Stomach (tissue), 4 donors: ENCODE measurements at regions not wholly inside any gene's neighbourhood (a gene's known extent, or its start where the extent isn't known, plus 50 kb on each side); places are given as distances from the start of the nearest gene placed in this dataset.

Experiments used
- POLR2A ChIP-seq, 4 donors: fragments of 450-650 bp; IDR thresholded peaks; one replicate each; pipeline ENCODE4 v1.6.1; 2016; ENCODE audit warnings: antibody characterized with exemption in 4 of 4, control low read depth in 2 of 4, mild to moderate bottlenecking in 1 of 4, moderate library complexity in 1 of 4
- TF ChIP-seq, protein P1 (sequence below), 7 experiments: fragments of 450-650 bp in 4 of 7; fragments of 200-600 bp in 3 of 7; sonication (generic) in 3 of 7; IDR thresholded peaks; one replicate each; pipeline ENCODE4 v1.5.1; 2016 to 2019; ENCODE audit warnings: antibody characterized with exemption in 7 of 7, control low read depth in 2 of 7, mild to moderate bottlenecking in 1 of 7

DNA sequence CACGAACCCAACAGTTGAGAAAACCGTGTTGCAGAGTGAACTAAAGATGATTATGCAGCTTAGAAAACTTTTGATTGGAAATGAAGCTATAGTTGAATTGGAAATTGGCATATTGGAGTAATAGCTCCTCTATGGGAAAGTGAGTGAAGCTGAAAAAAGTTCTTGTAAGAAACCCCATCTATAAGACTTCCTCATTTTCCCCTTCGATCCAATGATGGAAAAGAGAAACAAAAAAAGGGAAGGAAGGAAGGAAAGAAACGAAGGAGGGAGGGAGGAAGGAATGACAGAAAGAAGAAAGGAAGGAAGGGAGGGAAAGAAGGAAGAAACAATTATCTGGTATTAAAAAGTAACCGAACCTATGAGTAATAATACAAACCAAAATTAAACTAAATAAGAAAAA lies 791.8 kb upstream of the NR2F2 start:
- TF ChIP-seq, protein P1, sequence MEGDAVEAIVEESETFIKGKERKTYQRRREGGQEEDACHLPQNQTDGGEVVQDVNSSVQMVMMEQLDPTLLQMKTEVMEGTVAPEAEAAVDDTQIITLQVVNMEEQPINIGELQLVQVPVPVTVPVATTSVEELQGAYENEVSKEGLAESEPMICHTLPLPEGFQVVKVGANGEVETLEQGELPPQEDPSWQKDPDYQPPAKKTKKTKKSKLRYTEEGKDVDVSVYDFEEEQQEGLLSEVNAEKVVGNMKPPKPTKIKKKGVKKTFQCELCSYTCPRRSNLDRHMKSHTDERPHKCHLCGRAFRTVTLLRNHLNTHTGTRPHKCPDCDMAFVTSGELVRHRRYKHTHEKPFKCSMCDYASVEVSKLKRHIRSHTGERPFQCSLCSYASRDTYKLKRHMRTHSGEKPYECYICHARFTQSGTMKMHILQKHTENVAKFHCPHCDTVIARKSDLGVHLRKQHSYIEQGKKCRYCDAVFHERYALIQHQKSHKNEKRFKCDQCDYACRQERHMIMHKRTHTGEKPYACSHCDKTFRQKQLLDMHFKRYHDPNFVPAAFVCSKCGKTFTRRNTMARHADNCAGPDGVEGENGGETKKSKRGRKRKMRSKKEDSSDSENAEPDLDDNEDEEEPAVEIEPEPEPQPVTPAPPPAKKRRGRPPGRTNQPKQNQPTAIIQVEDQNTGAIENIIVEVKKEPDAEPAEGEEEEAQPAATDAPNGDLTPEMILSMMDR (IDR thresholded peaks at IDR 0.05) = no peak
- no peak for TF ChIP-seq POLR2A (IDR thresholded peaks at IDR 0.05)
